CD4-positive, alpha-beta T cell treated with Interleukin-17A for 4 hours (primary cell): ENCODE measurements at regions not wholly inside any gene's neighbourhood (a gene's known extent, or its start where the extent isn't known, plus 50 kb on each side); places are given as distances from the start of the nearest gene placed in this dataset.

Source experiments
- DNase-seq: peaks from one replicate; pipeline ENCODE4 v3.0.0-alpha.2; 2020; ENCODE audit warnings: mixed read lengths

DNA sequence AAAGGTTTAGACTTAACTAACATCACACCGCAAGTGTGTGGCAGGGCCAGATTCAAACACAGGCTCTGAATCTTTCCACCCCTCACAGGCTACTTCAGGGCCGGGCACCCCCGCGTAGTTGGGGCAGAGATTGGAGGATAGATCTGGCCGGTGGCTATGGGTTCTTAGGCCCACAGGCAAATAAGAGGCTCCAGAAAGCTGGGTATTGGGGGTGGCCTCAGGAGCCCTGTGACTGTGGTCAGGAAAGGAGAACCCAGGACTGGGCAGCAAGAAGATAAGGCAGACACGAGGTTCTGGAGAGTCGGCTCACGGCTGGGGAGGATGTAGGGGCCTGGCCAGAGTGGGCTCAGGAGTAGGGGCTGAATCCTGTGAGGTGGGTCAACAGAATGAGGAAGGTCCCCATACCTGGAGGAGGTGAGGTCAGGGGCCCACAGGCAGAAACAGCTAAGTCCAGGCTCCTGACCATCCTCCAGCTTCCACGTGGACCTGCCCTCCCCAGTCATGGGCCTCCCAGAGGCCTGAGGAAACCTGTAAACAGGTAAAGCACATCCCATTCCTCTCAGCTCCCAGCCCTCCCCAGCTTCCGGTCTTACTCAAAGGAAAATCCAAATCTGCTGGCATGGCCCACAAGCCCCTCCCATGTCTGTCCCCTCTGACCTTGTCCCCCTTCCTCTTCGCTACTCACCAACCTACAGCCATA, 306.2 kb downstream of the MATN1 start:
- no peak for DNase-seq

GRCh38 chr1:30416221-30416820, 307.1 kb downstream of the MATN1 start:
- DNase-seq = no peak

DNA sequence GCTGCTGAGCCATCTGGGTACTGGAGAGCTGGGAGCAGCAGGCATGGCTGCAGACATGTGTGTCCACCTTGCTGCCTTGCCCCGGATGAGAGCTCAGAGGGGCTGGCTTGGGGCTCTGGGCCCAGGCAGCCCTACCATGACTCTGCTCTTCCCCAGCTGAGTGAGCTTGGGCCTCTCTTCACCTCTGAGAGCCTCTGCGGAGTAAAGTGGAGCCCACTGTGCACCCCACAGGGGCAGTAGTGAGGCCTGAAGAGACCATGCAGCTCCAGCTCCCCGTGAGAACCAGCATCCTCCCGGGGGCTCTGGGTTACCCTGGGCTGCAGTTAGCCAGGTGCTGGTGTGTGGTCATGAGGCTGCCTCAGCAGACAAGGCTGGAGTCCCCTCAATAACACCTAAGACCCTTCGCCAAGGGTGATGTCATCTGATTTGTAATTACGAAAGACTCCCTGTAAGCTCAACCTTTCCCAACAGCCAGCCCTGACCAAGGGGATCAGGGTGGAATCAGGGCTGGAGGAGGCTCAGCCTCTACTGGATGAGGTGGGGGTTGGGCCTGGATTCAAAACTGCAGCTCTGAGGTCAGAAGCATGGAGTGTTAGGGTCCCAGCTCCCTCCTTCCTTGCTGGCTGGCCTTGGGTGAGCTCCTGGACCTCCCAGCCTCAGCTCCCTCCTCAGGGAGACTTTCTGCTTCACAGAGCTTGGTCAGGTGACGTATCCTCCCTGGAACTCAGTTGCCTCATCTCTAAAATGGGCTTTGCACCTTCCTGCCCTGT, 308.0 kb downstream of the MATN1 start:
- no peak for DNase-seq

GRCh38 chr1:30414851-30415165, 308.6 kb downstream of the MATN1 start:
- DNase-seq = no peak

GRCh38 chr1:30414086-30414850, 309.1 kb downstream of the MATN1 start:
- no peak for DNase-seq

GRCh38 chr1:30413606-30414005, 309.8 kb downstream of the MATN1 start:
- no peak for DNase-seq

- no peak for DNase-seq
Observed at GRCh38 chr1:30413111-30413440, 310.3 kb downstream of the MATN1 start.

DNA sequence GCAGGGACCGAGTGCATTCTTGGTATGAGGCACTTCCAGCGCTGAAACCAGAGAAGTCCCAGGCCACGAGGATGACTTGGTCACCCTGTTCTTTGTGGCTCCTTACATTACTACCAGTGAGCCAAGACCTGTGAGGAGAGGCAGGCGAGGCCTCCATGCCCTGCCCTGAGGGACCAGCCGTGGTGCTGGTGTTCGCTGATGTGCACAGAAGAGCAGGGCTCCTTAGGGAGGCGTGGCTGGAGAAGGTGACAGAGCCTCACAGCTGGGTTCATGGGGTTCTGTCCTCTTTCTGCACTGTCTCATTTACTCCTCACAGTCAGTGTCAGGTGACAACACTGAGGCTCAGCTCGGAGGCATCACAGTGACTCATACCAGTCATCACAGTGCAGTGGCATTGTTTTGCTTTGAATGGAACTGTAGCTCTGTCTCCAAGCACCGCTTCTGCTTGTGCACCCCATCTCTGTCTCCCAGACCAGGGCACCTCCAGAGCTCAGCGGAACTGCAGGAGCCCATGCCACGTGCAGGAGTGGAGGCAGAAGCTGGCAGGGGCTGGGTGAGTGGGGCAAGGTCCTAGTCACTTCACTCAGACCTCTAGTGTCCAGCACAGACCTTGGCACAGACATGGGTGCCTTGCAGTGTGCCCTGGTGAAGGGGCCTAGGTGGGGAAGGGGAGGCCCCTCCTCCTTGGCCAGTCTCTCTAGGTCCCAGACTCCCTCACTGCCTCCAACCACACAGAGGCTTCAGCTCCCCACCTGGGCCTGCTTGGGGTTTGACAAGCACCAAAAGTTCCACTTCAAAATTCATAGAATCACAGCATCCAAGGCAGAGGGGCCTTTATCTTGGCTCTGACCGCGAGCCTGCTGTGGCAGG, 310.9 kb downstream of the MATN1 start:
- DNase-seq = no peak

- DNase-seq = no peak
Observed at GRCh38 chr1:30411206-30411605, 312.2 kb downstream of the MATN1 start.

GRCh38 chr1:30410153-30410851, 313.1 kb downstream of the MATN1 start:
- no peak for DNase-seq

GRCh38 chr1:30409476-30410152, 313.8 kb downstream of the MATN1 start:
- DNase-seq = no peak

GRCh38 chr1:30407865-30408580, 315.4 kb downstream of the MATN1 start:
- DNase-seq = no peak

- DNase-seq = no peak
Observed at GRCh38 chr1:30406996-30407864, 316.2 kb downstream of the MATN1 start.

- no peak for DNase-seq
Observed at GRCh38 chr1:30405631-30406212, 317.7 kb downstream of the MATN1 start.

DNA sequence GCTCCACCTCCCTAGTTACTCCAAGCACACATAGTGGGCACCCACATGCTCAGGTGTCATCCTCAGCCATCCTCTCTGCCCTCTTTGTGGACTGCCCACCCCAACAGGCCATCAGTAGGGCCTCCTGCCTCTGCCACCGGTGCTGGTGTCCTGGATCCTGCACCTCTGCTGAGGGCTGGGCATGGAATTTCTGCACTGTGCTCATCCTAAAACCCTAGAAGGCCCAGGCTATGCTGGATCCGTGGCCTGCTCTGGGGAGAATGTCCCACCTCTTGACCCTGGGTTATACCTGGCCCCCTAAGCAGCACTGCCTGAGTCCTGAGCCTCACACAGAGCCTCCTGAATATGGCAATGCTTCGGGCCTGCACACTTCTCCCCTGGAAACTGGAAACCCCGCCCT, 318.3 kb downstream of the MATN1 start:
- DNase-seq = no peak

- no peak for DNase-seq
Observed at GRCh38 chr1:30404341-30404740, 319.0 kb downstream of the MATN1 start.

GRCh38 chr1:30403726-30404125, 319.7 kb downstream of the MATN1 start:
- DNase-seq = no peak

DNA sequence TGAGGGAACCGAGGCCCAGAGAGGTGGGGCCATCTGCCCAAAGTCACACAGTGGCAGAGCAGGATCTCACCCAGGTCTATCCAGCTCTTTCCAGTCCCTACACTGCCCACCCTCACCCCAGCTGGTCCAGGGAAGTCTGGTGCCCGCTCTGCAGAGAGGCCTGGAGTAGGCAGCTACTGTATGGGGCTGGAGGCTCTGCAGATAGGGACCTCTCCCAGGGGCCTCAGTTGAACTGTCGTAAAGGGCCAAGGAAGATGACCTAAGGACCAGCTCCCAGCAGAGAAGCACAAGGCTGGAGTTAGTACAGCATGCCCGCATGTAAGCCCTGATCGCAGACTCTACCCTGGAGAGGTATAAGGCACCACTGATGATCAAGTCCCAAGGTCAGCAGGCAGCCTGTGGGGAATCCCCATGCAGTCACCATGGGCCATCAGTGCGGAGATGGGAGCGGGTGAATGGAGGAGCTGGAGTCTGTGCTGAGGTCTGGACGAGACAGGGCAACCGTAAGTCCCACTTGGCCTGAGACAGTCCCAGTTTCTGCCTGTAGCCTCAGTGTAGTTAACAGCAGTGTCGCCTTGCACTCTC, 320.2 kb downstream of the MATN1 start:
- no peak for DNase-seq

DNA sequence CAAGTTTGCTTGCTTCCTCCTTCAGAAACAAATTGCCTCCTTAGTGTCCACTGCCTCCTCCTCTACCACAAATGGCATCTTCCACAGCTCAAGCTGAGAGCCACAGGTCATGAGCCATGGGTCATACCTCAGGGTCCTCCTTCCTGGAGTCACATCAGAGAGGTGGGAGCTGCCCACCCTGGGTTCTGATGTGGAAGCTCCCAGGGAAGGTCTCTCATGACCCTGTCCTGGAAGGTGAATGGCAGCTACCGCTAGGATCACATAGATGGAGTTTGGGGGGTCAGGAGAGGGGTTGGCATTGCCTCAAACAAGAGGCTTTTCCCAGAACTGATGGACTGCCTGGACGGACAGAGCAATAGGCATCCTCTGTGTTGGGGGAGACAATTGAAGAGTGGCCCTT, 321.4 kb downstream of the MATN1 start:
- DNase-seq = no peak
